ENCODE measurements at regions not wholly inside any gene's neighbourhood (a gene's known extent, or its start where the extent isn't known, plus 50 kb on each side); places are given as distances from the start of the nearest gene placed in this dataset.

GRCh38 chr10:88221010-88221973 lies 357.9 kb downstream of the PTEN start:
- no peak for TF ChIP-seq GATA1 (IDR thresholded peaks at IDR 0.05; ENCODE audit: low read depth, low read length)
- no peak for TF ChIP-seq POLR2A (IDR thresholded peaks at IDR 0.05; ENCODE audit: low read length)
- no peak for DNase-seq

DNA sequence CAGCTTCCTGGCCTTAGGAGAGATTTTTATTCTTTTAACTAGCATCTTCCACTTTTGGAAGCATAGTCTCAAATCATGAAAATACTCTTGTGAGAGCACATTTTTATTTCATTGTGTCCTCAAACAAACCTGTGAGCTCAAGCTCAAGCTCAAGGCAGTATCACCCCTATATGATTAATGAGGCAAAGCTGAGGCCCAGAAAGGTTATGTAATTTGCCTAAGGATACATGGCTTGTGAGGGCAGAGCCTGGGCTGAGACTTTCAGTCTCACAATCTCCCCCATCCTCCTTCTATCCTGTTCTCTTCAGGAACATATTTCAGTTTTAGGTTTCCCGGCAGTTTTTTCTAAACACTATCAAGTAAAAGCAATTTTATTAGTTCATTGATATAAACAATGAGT lies 359.5 kb downstream of the PTEN start:
- TF ChIP-seq GATA1 (IDR thresholded peaks at IDR 0.05; ENCODE audit: low read depth, low read length) (no peak), POLR2A (IDR thresholded peaks at IDR 0.05; ENCODE audit: low read length) (no peak)
- no peak for DNase-seq

Data from erythroblast (primary cell).